HCT116 (cell line): ENCODE measurements at regions not wholly inside any gene's neighbourhood (a gene's known extent, or its start where the extent isn't known, plus 50 kb on each side); places are given as distances from the start of the nearest gene placed in this dataset.

Source experiments
- ATAC-seq: fragments of 200-7000 bp; cut with Tn5 transposase; 2 replicates; pipeline ENCODE4 v1.9.1; 2020; ENCODE audit warnings: mild to moderate bottlenecking, moderate library complexity
- BruUV-seq: library from RNA; stranded (reverse); fragments of 400-500 nt; replicated peaks from 2 replicates; lab custom pipeline; 2021; lab: Mats Ljungman, UMichigan
- CTCF ChIA-PET: fragments of 300-600 bp; sonication (Branson Sonifier 250); formaldehyde crosslinking; loops from one replicate; lab custom pipeline; 2021; ENCODE audit warnings: antibody characterized with exemption; lab: Charles Lee
- POLR2A ChIA-PET: fragments of 300-600, 350-600 bp; sonication (Branson Sonifier 250); formaldehyde crosslinking; loops from one replicate; lab custom pipeline; 2021; ENCODE audit warnings: antibody characterized with exemption; lab: Charles Lee
- RAD21 ChIA-PET, 2 experiments: fragments of 300-600 bp; sonication (Branson Sonifier 250); formaldehyde crosslinking; loops; one replicate each; lab custom pipeline; 2023; ENCODE audit warnings: low total read pairs in 2 of 2; ENCODE audit not compliant: uncharacterized antibody in 2 of 2, unreplicated experiment in 2 of 2, low non-redundant PET in 1 of 2; lab: Charles Lee
- DNase-seq: peaks from one replicate; pipeline ENCODE4 v3.0.0-alpha.2; 2010; ENCODE audit warnings: low read depth, low spot score
- H2AFZ ChIP-seq: fragments of 200-600 bp; shearing (Covaris generic), sonication (generic); 2 replicates; pipeline ENCODE4 v1.6.1; 2017; ENCODE audit warnings: low read depth, mixed run types, mixed read lengths, antibody characterized with exemption, low read length; ENCODE audit not compliant: poor library complexity, severe bottlenecking
- H3K27ac ChIP-seq: 2 replicates; pipeline ENCODE4 v1.5.1; 2012; ENCODE audit warnings: low read depth, low read length
- H3K27me3 ChIP-seq: fragments of 200-600 bp; sonication (generic); 2 replicates; pipeline ENCODE4 v1.6.1; 2016; ENCODE audit warnings: mixed run types, low read length, mixed read lengths; ENCODE audit not compliant: insufficient read depth
- H3K36me3 ChIP-seq, 2 experiments: fragments of 200-500 bp in 1 of 2; fragments of 200-600 bp in 1 of 2; sonication (Bioruptor generic) in 1 of 2; sonication (generic) in 1 of 2; 2 replicates each; pipeline versions ENCODE4 v1.5.1 to v1.6.1; 2014 to 2016; ENCODE audit warnings: low read length in 2 of 2, inconsistent platforms in 1 of 2, mixed read lengths in 1 of 2, mixed run types in 1 of 2; ENCODE audit not compliant: insufficient read depth in 2 of 2, control insufficient read depth in 1 of 2
- H3K4me1 ChIP-seq, 2 experiments: fragments of 200-600 bp in 1 of 2; sonication (generic) in 1 of 2; 2 replicates each; pipeline versions ENCODE4 v1.5.1 to v1.6.1; 2012 to 2017; ENCODE audit warnings: low read length in 2 of 2, inconsistent platforms in 1 of 2, mild to moderate bottlenecking in 1 of 2, mixed read lengths in 1 of 2, mixed run types in 1 of 2, moderate library complexity in 1 of 2; ENCODE audit not compliant: insufficient read depth in 2 of 2, control insufficient read depth in 1 of 2
- H3K4me2 ChIP-seq: fragments of 200-600 bp; sonication (generic); 2 replicates; pipeline ENCODE4 v1.6.1; 2017; ENCODE audit warnings: mixed run types, low read length, mixed read lengths
- H3K4me3 ChIP-seq, 2 experiments: fragments of 200-600 bp in 1 of 2; sonication (generic) in 1 of 2; replicated peaks in 1 of 2; 2 replicates each; pipeline ENCODE4 v1.5.1; 2011 to 2016; ENCODE audit warnings: low read length in 2 of 2, control low read depth in 1 of 2, low read depth in 1 of 2, mild to moderate bottlenecking in 1 of 2, mixed read lengths in 1 of 2, mixed run types in 1 of 2
- H3K79me2 ChIP-seq: fragments of 200-600 bp; sonication (generic); 2 replicates; pipeline ENCODE4 v1.6.1; 2017; ENCODE audit warnings: mild to moderate bottlenecking, mixed run types, low read length, moderate library complexity, mixed read lengths; ENCODE audit not compliant: insufficient read depth
- H3K9ac ChIP-seq: fragments of 200-600 bp; sonication (generic); 2 replicates; pipeline ENCODE4 v1.6.1; 2016; ENCODE audit warnings: low read length, mixed read lengths
- H3K9me2 ChIP-seq: fragments of 200-600 bp; sonication (generic), shearing (Covaris generic); 2 replicates; pipeline ENCODE4 v1.6.1; 2017; ENCODE audit warnings: mixed run types, mild to moderate bottlenecking, moderate library complexity; ENCODE audit not compliant: insufficient read depth
- H3K9me3 ChIP-seq, 2 experiments: fragments of 200-500 bp in 1 of 2; fragments of 200-600 bp in 1 of 2; sonication (Bioruptor generic) in 1 of 2; sonication (generic) in 1 of 2; 2 replicates each; pipeline ENCODE4 v1.6.1; 2014 to 2017; ENCODE audit warnings: low read length in 2 of 2, mixed read lengths in 2 of 2, inconsistent platforms in 1 of 2, low read depth in 1 of 2, mild to moderate bottlenecking in 1 of 2, mixed run types in 1 of 2, moderate library complexity in 1 of 2; ENCODE audit not compliant: control insufficient read depth in 1 of 2, insufficient read depth in 1 of 2
- H4K20me1 ChIP-seq: fragments of 200-600 bp; sonication (generic), shearing (Covaris generic); 2 replicates; pipeline ENCODE4 v1.6.1; 2017; ENCODE audit warnings: mixed run types, mild to moderate bottlenecking, moderate library complexity; ENCODE audit not compliant: insufficient read depth
- ATF3 ChIP-seq: IDR thresholded peaks from 2 replicates; pipeline ENCODE4 v1.6.1; 2012
- CBX3 ChIP-seq: IDR thresholded peaks from 2 replicates; pipeline ENCODE4 v1.6.1; 2012; ENCODE audit warnings: low read depth
- CEBPB ChIP-seq: IDR thresholded peaks from 2 replicates; pipeline ENCODE4 v1.6.1; 2012; ENCODE audit warnings: low read depth
- CTCF ChIP-seq, 3 experiments: fragments of 200-600 bp in 1 of 3; sonication (generic) in 1 of 3; IDR thresholded peaks in 2 of 3; conservative IDR thresholded peaks in 1 of 3; 2 replicates each; pipeline ENCODE4 v1.5.1; 2012 to 2017; ENCODE audit warnings: low read depth in 2 of 3, low read length in 2 of 3, antibody characterized with exemption in 1 of 3, borderline replicate concordance in 1 of 3, control low read depth in 1 of 3, mild to moderate bottlenecking in 1 of 3, mixed read lengths in 1 of 3, mixed run types in 1 of 3, moderate library complexity in 1 of 3; ENCODE audit not compliant: insufficient read depth in 1 of 3
- EGR1 ChIP-seq: IDR thresholded peaks from 2 replicates; pipeline ENCODE4 v1.6.1; 2012; ENCODE audit warnings: low read depth
- ELF1 ChIP-seq: IDR thresholded peaks from 2 replicates; pipeline ENCODE4 v1.6.1; 2012; ENCODE audit warnings: low read depth, borderline replicate concordance
- FOSL1 ChIP-seq: IDR thresholded peaks from 2 replicates; pipeline ENCODE4 v1.6.1; 2012; ENCODE audit warnings: low read depth
- JUND ChIP-seq: IDR thresholded peaks from 2 replicates; pipeline ENCODE4 v1.6.1; 2012
- MAX ChIP-seq: IDR thresholded peaks from 2 replicates; pipeline ENCODE4 v1.6.1; 2012
- POLR2AphosphoS5 ChIP-seq: IDR thresholded peaks from 2 replicates; pipeline ENCODE4 v1.6.1; 2011; ENCODE audit warnings: mild to moderate bottlenecking, low read depth, low read length, moderate library complexity
- RAD21 ChIP-seq: IDR thresholded peaks from 2 replicates; pipeline ENCODE4 v1.6.1; 2012; ENCODE audit warnings: low read depth, mild to moderate bottlenecking
- REST ChIP-seq: IDR thresholded peaks from 2 replicates; pipeline ENCODE4 v1.6.1; 2012; ENCODE audit warnings: low read depth
- SIN3A ChIP-seq: IDR thresholded peaks from 2 replicates; pipeline ENCODE4 v1.6.1; 2012; ENCODE audit warnings: low read depth
- SRF ChIP-seq: IDR thresholded peaks from 2 replicates; pipeline ENCODE4 v1.6.1; 2012; ENCODE audit warnings: low read depth
- YY1 ChIP-seq: IDR thresholded peaks from 2 replicates; pipeline ENCODE4 v1.6.1; 2011; ENCODE audit warnings: low read length, low read depth, moderate library complexity, mild to moderate bottlenecking; ENCODE audit not compliant: insufficient replicate concordance; ENCODE audit errors: extremely low read depth
- ZFX ChIP-seq: fragments of 450-650 bp; IDR thresholded peaks from 2 replicates; pipeline ENCODE4 v1.6.1; 2017
- intact Hi-C: fragments of 100-400 bp; cut with micrococcal nuclease; formaldehyde crosslinking; loops from 2 replicates; pipeline ENCODE4 v1.10.0; 2022

- BruUV-seq: no TSS peak
- POLR2A ChIA-PET: interaction anchor here (1.4 to 1.7 kb wide), 2 partner anchors 10 to 13 kb away, joined by 4 read pairs; no protein-coding TSS in a partner anchor
- RAD21 ChIA-PET: no interaction called here
- H4K20me1 ChIP-seq: no peaks in the 10 kb centered on the region
- H3K9ac ChIP-seq: no peak overlapping the region
- H3K9me2 ChIP-seq: no peaks in the 10 kb centered on the region
- no peak overlapping the region for H3K4me2 ChIP-seq
- no peaks in the 10 kb centered on the region for H3K79me2 ChIP-seq
- H3K4me3 ChIP-seq: no peak overlapping the region
- no peaks in the 10 kb centered on the region; a peak in 1 of 4 replicates for H3K9me3 ChIP-seq
- CTCF ChIA-PET: no interaction called here
- no peak for ATAC-seq
- no peak for DNase-seq
- H3K36me3 ChIP-seq: no peaks in the 10 kb centered on the region
- H3K27ac ChIP-seq: no peak overlapping the region
- no peak overlapping the region for H2AFZ ChIP-seq
- no peaks in the 10 kb centered on the region for H3K27me3 ChIP-seq
- intact Hi-C loops: no loop called here
- TF ChIP-seq RAD21 (no peak), ELF1 (no peak), ZFX (no peak), CTCF (IDR thresholded peaks at IDR 0.05 in 2 of 3, conservative IDR thresholded peaks at IDR 0.05 in 1 of 3; ENCODE audit: borderline replicate concordance in 1 of 3, insufficient read depth in 1 of 3, low read depth in 2 of 3, low read length in 2 of 3) (no peak), YY1 (no peak), JUND (no peak), REST (no peak), SIN3A (no peak), ATF3 (no peak), CEBPB (no peak), EGR1 (no peak), FOSL1 (no peak), SRF (no peak), CBX3 (no peak), MAX (no peak), POLR2AphosphoS5 (no peak)
- no peaks in the 10 kb centered on the region for H3K4me1 ChIP-seq
Measured at GRCh38 chr12:89781946-89782550, 73.4 kb upstream of the ATP2B1 start.
